Fibroblast of skin of right biceps (primary cell): ENCODE measurements at regions not wholly inside any gene's neighbourhood (a gene's known extent, or its start where the extent isn't known, plus 50 kb on each side); places are given as distances from the start of the nearest gene placed in this dataset.
"Not testable (repeated sequence)": the region's sequence is repeated elsewhere in the genome, so short reads cannot be mapped to it uniquely, and the experiment has no call there.

Experiments used
- DNase-seq: peaks from one replicate; pipeline ENCODE4 v3.0.0-alpha.2; 2013

- DNase-seq = no peak
Measured at GRCh38 chr5:136453986-136454758, 88.8 kb upstream of the TRPC7 start.

GRCh38 chr5:136453199-136453598 is 87.9 kb upstream of the TRPC7 start:
- no peak for DNase-seq

DNA sequence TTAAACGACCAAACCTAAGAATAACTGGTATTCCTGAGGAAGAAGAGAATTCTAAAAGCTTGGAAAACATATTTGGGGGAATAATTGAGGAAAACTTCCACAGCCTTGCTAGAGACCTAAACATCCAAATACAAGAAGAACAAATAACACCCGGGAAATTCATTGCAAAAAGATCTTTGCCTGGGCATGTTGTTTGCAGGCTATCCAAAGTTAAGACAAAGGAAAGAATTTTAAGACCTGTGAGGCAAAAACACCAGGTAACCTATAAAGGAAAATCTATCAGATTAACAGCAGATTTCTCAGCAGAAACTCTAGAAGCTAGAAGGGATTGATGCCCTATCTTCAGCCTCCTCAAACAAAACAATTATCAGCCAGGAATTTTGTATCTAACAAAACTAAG is 82.2 kb upstream of the TRPC7 start:
- not testable (repeated sequence) for DNase-seq

DNA sequence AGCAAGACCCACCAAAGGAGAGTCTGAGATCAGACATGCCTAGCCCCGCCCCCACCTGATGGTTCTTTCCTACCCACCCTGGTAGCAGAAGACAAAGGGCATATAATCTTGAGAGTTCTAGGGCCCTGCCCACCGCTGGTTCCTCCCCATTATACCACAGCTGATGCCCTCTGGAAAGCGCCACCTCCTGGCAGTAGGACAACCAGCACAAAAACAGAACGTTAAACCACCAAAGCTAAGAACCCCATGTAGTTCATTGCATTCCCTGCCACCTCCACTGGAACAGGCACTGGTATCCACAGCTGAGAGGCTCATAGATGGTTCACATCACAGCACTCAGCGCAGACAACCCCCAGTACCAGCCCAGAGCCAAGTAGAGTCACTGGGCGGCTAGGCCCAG is 81.2 kb upstream of the TRPC7 start:
- no peak for DNase-seq

DNA sequence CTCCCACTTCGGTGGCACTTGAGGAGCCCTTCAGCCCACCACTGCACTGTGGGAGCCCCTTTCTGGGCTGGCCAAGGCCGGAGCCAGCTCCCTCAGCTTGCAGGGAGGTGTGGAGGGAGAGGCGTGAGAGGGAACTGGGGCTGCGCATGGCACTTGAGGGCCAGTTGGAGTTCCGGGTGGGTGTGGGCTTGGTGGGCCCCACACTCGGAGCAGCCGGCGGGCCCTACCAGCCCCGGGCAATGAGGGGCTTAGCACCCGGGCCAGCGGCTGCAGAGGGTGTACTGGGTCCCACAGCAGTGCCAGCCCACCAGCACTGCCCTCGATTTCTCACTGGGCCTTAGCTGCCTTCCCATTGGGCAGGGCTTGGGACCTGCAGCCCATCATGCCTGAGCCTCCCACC is 78.8 kb upstream of the TRPC7 start:
- not testable (repeated sequence) for DNase-seq

GRCh38 chr5:136439367-136439766 is 74.0 kb upstream of the TRPC7 start:
- no peak for DNase-seq

DNA sequence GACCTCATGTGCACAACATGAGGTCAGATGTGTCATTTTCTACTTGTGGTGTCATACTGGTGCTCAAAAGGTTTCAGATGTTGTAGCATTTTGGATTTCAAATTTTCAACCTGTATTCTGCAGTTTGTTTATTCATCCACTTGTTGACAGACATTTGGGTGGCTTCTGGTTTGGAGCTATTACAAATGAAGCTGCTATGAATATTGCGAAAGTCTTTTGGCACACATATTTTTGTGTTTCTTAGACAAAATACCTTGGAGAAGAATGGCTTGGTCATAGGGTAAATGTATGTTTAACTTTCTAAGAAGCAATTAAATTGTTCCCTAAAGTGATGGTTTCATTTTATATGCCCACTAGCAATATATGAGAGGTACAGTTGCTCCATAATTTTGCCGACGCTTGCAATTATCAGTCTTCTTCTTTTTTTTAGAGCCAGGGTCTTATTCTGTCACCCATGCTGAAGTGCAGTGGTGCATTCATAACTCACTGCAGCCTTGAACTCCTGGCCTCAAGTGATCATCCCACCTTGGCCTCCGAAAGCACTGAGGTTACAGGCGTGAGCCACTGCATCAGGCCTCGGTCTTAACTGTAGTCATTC is 70.7 kb upstream of the TRPC7 start:
- DNase-seq = no peak

GRCh38 chr5:136434795-136435194 is 69.5 kb upstream of the TRPC7 start:
- no peak for DNase-seq

DNA sequence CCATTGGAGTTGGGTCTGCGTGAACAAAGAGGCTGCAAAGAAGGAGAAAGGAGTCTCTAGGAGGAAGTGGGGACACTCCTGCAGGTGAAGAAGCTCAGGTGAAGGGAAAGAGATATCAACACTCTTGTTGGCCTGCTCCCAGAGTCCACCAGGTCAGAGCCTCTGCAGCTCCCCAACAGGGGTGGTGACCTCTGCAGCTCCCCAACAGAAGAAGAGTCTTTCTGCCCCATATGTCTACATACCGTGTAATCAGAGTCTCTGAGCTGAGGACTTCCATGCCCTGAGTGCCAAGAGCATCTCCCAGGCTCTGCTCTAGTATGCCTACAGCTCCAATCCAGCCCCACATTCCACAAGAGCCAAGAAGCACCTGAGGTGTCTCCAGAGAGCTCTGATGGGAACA is 67.4 kb upstream of the TRPC7 start:
- no peak for DNase-seq

DNA sequence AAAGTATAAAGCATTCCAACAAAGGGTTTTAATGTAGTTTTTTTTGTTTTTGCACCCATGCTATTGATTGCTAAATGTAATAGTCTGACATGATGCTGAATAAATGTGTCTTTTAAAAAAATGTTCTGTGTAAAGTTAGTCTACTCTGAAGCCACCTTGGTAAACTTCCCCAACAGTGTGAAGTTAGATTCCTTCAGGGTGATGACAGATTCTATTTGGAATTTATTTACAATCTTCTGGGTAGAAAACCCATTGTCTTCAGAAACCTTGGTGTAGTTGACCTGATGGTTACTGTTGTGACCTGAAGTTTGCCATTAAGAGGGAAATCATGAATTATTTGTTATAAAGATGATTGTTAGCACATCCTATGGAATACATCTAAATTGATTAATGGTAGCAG is 64.7 kb upstream of the TRPC7 start:
- no peak for DNase-seq

GRCh38 chr5:136427426-136427825 is 62.1 kb upstream of the TRPC7 start:
- DNase-seq = no peak

DNA sequence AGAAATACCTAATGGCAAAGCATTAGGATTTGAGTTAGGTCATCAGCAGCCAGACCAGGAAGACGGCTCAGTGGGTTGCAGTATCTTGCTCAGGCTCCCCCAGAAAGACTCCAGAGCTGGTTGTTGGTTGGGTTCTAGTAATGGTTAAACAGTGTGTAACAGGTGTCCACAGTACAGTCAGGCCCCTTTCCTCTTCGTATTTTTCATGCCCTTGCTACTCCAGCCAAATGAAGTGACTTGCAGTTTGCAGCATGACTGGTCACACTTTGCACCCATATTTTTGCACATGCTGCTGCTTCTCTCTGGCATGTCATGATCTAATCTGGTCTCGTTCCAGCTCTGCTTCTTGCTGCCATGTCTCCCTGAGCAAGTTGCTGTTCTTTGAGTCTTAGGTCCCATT is 60.6 kb upstream of the TRPC7 start:
- no peak for DNase-seq

GRCh38 chr5:136424835-136425584 is 59.7 kb upstream of the TRPC7 start:
- peak; percentile 65 for DNase-seq

DNA sequence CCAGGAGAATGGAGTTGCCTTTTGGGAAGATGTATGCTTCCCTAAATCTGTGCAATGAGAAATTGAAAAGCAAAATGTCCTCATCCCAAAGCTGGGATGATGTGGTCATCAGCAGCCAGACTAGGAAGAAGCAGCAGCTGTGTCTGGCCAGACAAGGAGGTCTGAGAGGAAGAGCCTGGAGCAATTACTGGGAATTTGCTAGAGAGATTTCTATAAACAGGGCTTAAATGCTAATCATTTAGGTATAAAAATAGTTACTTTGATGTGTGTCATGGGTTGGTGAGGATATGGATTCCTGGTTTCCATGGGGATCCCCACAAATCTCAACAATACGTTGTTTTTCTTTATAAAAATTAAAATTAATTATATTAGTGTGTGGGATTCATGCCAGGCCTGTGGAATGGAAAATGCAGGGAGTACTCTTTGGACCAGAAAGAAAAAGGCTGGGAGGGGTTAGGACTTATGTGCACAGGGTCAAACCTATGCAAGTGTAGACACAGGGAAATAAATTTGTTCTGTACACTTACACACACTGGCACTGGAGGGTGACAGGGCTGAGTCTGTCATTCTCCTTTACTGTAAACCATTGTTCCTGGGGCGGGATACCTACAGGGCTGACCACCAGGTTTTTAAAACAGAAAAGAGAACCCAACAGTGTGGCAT is 58.7 kb upstream of the TRPC7 start:
- DNase-seq = no peak

GRCh38 chr5:136420168-136420898 is 55.0 kb upstream of the TRPC7 start:
- DNase-seq = no peak

GRCh38 chr5:136418301-136418700 is 53.0 kb upstream of the TRPC7 start:
- DNase-seq = no peak
